Endothelial cell of umbilical vein (primary cell): ENCODE measurements at regions not wholly inside any gene's neighbourhood (a gene's known extent, or its start where the extent isn't known, plus 50 kb on each side); places are given as distances from the start of the nearest gene placed in this dataset.

Experiments used
- BruUV-seq: library from RNA; stranded (reverse); fragments of 400-500 nt; replicated peaks from 2 replicates; lab custom pipeline; 2021; lab: Mats Ljungman, UMichigan
- CTCF ChIA-PET: fragments of 300-600, 350-600 bp; sonication (Branson Sonifier 250); formaldehyde crosslinking; loops from one replicate; lab custom pipeline; 2021; ENCODE audit warnings: antibody characterized with exemption, inconsistent platforms; lab: Charles Lee
- POLR2A ChIA-PET: fragments of 300-600, 350-600 bp; sonication (Branson Sonifier 250); formaldehyde crosslinking; loops from one replicate; lab custom pipeline; 2021; ENCODE audit warnings: antibody characterized with exemption, inconsistent platforms; lab: Charles Lee
- DNase-seq: peaks from one replicate; pipeline ENCODE4 v3.0.0-alpha.2; 2011; ENCODE audit warnings: low read depth, low spot score
- FAIRE-seq: peaks from 2 replicates; lab custom pipeline; 2011; peaks lifted over from hg19 to GRCh38; lab: Jason Lieb, UNC
- H2AFZ ChIP-seq: 2 replicates; pipeline ENCODE4 v1.6.0; 2012; ENCODE audit warnings: low read depth, low read length, control low read depth, inconsistent platforms
- H3K27ac ChIP-seq: 2 replicates; pipeline ENCODE4 v1.5.1; 2011; ENCODE audit warnings: low read depth, mild to moderate bottlenecking, control low read depth, low read length, moderate library complexity; ENCODE audit not compliant: insufficient read depth
- H3K27me3 ChIP-seq, 2 experiments: 2 replicates each; pipeline versions ENCODE4 v1.6.0 to v1.6.1; 2011; ENCODE audit warnings: low read length in 2 of 2, mixed read lengths in 1 of 2; ENCODE audit not compliant: control insufficient read depth in 2 of 2, insufficient read depth in 2 of 2
- H3K36me3 ChIP-seq, 2 experiments: 2 replicates in 1 of 2; 3 replicates in 1 of 2; pipeline ENCODE4 v1.5.1; 2011; ENCODE audit warnings: low read length in 2 of 2, mild to moderate bottlenecking in 1 of 2, moderate library complexity in 1 of 2; ENCODE audit not compliant: control insufficient read depth in 2 of 2, insufficient read depth in 2 of 2; ENCODE audit errors: extremely low read depth in 1 of 2
- H3K4me1 ChIP-seq: 3 replicates; pipeline ENCODE4 v1.5.1; 2011; ENCODE audit warnings: mild to moderate bottlenecking, low read length; ENCODE audit not compliant: control insufficient read depth, insufficient read depth; ENCODE audit errors: extremely low read depth
- H3K4me2 ChIP-seq: 2 replicates; pipeline ENCODE4 v1.6.1; 2011; ENCODE audit warnings: low read length, control low read depth, mixed read lengths; ENCODE audit not compliant: insufficient read depth
- H3K4me3 ChIP-seq, 3 experiments: fragments of 200-600 bp in 1 of 3; sonication (generic), shearing (Covaris generic) in 1 of 3; replicated peaks in 1 of 3; 2 replicates each; pipeline ENCODE4 v1.5.1; 2011 to 2016; ENCODE audit warnings: control low read depth in 3 of 3, low read length in 3 of 3, mild to moderate bottlenecking in 2 of 3, inconsistent platforms in 1 of 3, low read depth in 1 of 3, moderate library complexity in 1 of 3; ENCODE audit not compliant: insufficient read depth in 1 of 3
- H3K79me2 ChIP-seq: 2 replicates; pipeline ENCODE4 v1.6.0; 2012; ENCODE audit warnings: low read length, inconsistent platforms; ENCODE audit not compliant: control insufficient read depth, insufficient read depth
- H3K9ac ChIP-seq: replicated peaks from 2 replicates; pipeline ENCODE3; 2011; ENCODE audit warnings: low read length, control low read depth; ENCODE audit not compliant: insufficient read depth; ENCODE audit errors: extremely low read depth
- H3K9me1 ChIP-seq: replicated peaks from 3 replicates; pipeline ENCODE4 v1.6.0; 2011; ENCODE audit warnings: mild to moderate bottlenecking, low read length; ENCODE audit not compliant: control insufficient read depth, insufficient read depth; ENCODE audit errors: extremely low read depth
- H3K9me3 ChIP-seq: replicated peaks from 2 replicates; pipeline ENCODE4 v1.5.1; 2012; ENCODE audit warnings: low read length, inconsistent platforms; ENCODE audit not compliant: control insufficient read depth, insufficient read depth
- H4K20me1 ChIP-seq: replicated peaks from 2 replicates; pipeline ENCODE3; 2011; ENCODE audit warnings: mild to moderate bottlenecking, low read length; ENCODE audit not compliant: control insufficient read depth, insufficient read depth; ENCODE audit errors: extremely low read depth
- CTCF ChIP-seq, 2 donors: IDR thresholded peaks; 1 replicate in 1 of 2; 2 replicates in 1 of 2; pipeline ENCODE4 v1.5.1; 2011; ENCODE audit warnings: low read length in 2 of 2, mild to moderate bottlenecking in 2 of 2, moderate library complexity in 2 of 2, control low read depth in 1 of 2, inconsistent platforms in 1 of 2, low read depth in 1 of 2; ENCODE audit not compliant: insufficient read depth in 1 of 2; ENCODE audit errors: extremely low read depth in 1 of 2
- EZH2 ChIP-seq: IDR thresholded peaks from 2 replicates; pipeline ENCODE4 v1.6.1; 2012; ENCODE audit warnings: borderline replicate concordance, low read depth, mild to moderate bottlenecking, moderate library complexity, low read length, inconsistent platforms; ENCODE audit not compliant: severe bottlenecking
- FOS ChIP-seq: IDR thresholded peaks from 2 replicates; pipeline ENCODE4 v1.6.1; 2011; ENCODE audit warnings: mild to moderate bottlenecking, low read length, moderate library complexity, borderline replicate concordance; ENCODE audit not compliant: insufficient read depth
- GATA2 ChIP-seq: IDR thresholded peaks from 2 replicates; pipeline ENCODE4 v1.7.0; 2011; ENCODE audit warnings: low read depth, mild to moderate bottlenecking, moderate library complexity, mixed read lengths, low read length; ENCODE audit not compliant: insufficient read length, insufficient read depth
- JUN ChIP-seq: IDR thresholded peaks from 2 replicates; pipeline ENCODE4 v1.6.1; 2011; ENCODE audit warnings: borderline replicate concordance, low read depth; ENCODE audit not compliant: insufficient read length, insufficient read depth
- MYC ChIP-seq: IDR thresholded peaks from one replicate; pipeline ENCODE4 v1.6.1; 2011; ENCODE audit warnings: mild to moderate bottlenecking, low read depth, low read length
- POLR2A ChIP-seq: IDR thresholded peaks from 2 replicates; pipeline ENCODE4 v1.6.1; 2012; ENCODE audit warnings: low read depth, mild to moderate bottlenecking, control low read depth, low read length
- POLR2AphosphoS5 ChIP-seq: IDR thresholded peaks from 2 replicates; pipeline ENCODE4 v1.6.1; 2012; ENCODE audit warnings: low read depth, mild to moderate bottlenecking, control low read depth, low read length, moderate library complexity; ENCODE audit not compliant: insufficient read depth
- dilution Hi-C: fragments of 300-500 bp; cut with MboI; formaldehyde crosslinking; loops from one replicate; pipeline ENCODE4 v1.15.0; 2019; ENCODE audit warnings: low sequenced_read_pairs; ENCODE audit not compliant: extremely low pct_ligation_motif_present
- intact Hi-C: fragments of 100-400 bp; cut with micrococcal nuclease; formaldehyde crosslinking; loops from one replicate; pipeline ENCODE4 v1.10.0; 2022
- TF ChIP-seq, protein P1 (sequence below): IDR thresholded peaks from 2 replicates; pipeline ENCODE4 v1.6.1; 2011; ENCODE audit not compliant: insufficient read depth, insufficient read length

- Histone ChIP-seq H2AFZ (no peak overlapping the region), H3K27ac (no peak overlapping the region), H4K20me1 (no peaks in the 10 kb centered on the region), H3K79me2 (no peaks in the 10 kb centered on the region), H3K4me3 (no peak overlapping the region), H3K4me1 (no peaks in the 10 kb centered on the region), H3K4me2 (no peak overlapping the region), H3K36me3 (no peaks in the 10 kb centered on the region), H3K9ac (no peak overlapping the region), H3K27me3 (peaks cover 2 to 3% of the 10 kb centered on the region in 2 experiments), H3K9me1 (no peaks in the 10 kb centered on the region), H3K9me3 (no peaks in the 10 kb centered on the region)
- TF ChIP-seq MYC: no peak
- TF ChIP-seq CTCF (IDR thresholded peaks at IDR 0.05; ENCODE audit: extremely low read depth in 1 of 2, insufficient read depth in 1 of 2, low read depth in 1 of 2, low read length in 2 of 2): peak in 1 of 2 donors; percentile 4
- ChIA-PET POLR2A (no interaction called here), CTCF (interaction anchor here (0.7 kb wide), 1 partner anchor 22 kb away, joined by 3 read pairs; no protein-coding TSS in a partner anchor)
- dilution Hi-C loops (no loop called here), intact Hi-C loops (no loop called here)
- no TSS peak for BruUV-seq
- DNase-seq (peak; percentile 11), FAIRE-seq (no peak)
These were observed 339.2 kb upstream of the HNRNPA3 start for GRCh38 chr2:176873403-176873802.

DNA sequence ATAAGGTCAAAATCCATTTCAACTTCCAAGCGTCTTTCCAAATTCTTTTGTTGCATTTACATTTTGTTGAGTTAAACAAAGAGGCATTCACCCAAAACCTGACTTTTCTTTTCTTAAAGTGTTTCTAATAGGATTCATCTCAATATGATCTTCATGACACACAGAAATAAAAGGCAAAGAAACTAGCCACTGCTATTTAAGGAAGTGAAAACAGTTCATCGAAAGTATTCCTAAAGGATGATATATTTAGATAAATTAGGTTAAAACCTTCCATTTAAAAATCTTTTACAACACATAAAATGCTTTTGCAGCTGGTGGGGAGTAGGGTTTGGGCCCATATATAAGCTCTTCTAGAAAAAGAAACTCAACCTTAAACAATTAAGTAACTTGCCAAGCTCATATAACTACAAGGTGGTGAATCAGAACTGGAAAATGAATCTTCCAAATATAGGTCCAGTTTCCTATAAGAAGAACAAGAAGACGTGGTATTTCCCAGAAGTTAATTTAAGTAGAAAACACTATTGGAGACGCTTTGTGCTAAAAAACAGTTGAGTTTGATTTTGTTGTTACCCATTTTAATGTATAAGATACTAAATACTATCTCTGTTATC lies 336.0 kb upstream of the HNRNPA3 start:
- BruUV-seq: no TSS peak
- no peak overlapping the region for H3K9ac ChIP-seq
- no peaks in the 10 kb centered on the region for H3K36me3 ChIP-seq
- no peaks in the 10 kb centered on the region for H3K9me3 ChIP-seq
- H3K4me1 ChIP-seq: no peaks in the 10 kb centered on the region
- FAIRE-seq (no peak), DNase-seq (no peak)
- no peak overlapping the region for H2AFZ ChIP-seq
- TF ChIP-seq POLR2AphosphoS5: no peak
- no peak for TF ChIP-seq JUN
- TF ChIP-seq POLR2A: no peak
- TF ChIP-seq MYC: no peak
- TF ChIP-seq GATA2: no peak
- TF ChIP-seq EZH2: no peak
- no peak for TF ChIP-seq FOS
- TF ChIP-seq CTCF (IDR thresholded peaks at IDR 0.05; ENCODE audit: extremely low read depth in 1 of 2, insufficient read depth in 1 of 2, low read depth in 1 of 2, low read length in 2 of 2): no peak
- TF ChIP-seq, protein P1, sequence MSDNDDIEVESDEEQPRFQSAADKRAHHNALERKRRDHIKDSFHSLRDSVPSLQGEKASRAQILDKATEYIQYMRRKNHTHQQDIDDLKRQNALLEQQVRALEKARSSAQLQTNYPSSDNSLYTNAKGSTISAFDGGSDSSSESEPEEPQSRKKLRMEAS: no peak
- no peak overlapping the region for H3K27ac ChIP-seq
- H3K9me1 ChIP-seq: no peaks in the 10 kb centered on the region
- H4K20me1 ChIP-seq: no peaks in the 10 kb centered on the region
- CTCF ChIA-PET: interaction anchor here (1.1 to 1.4 kb wide), 2 partner anchors 13 to 272 kb away, joined by 3 to 4 read pairs; no protein-coding TSS in a partner anchor
- peaks cover 2 to 3% of the 10 kb centered on the region in 2 experiments for H3K27me3 ChIP-seq
- H3K4me3 ChIP-seq: no peak overlapping the region
- dilution Hi-C loops (no loop called here), intact Hi-C loops (no loop called here)
- no peak overlapping the region for H3K4me2 ChIP-seq
- no peaks in the 10 kb centered on the region for H3K79me2 ChIP-seq
- POLR2A ChIA-PET: no interaction called here
